PC-3 (cell line): ENCODE measurements at regions not wholly inside any gene's neighbourhood (a gene's known extent, or its start where the extent isn't known, plus 50 kb on each side); places are given as distances from the start of the nearest gene placed in this dataset.

Source experiments
- ATAC-seq: fragments of 200-7000 bp; cut with Tn5 transposase; 2 replicates; pipeline ENCODE4 v1.9.1; 2020; ENCODE audit warnings: mild to moderate bottlenecking, moderate library complexity
- BruUV-seq: library from RNA; stranded (reverse); fragments of 400-500 nt; replicated peaks from 2 replicates; lab custom pipeline; 2021; lab: Mats Ljungman, UMichigan
- CTCF ChIA-PET: fragments of 300-600 bp; sonication (Branson Sonifier 250); formaldehyde crosslinking; loops from one replicate; lab custom pipeline; 2022; ENCODE audit warnings: antibody characterized with exemption; lab: Charles Lee
- POLR2A ChIA-PET: fragments of 300-600 bp; sonication (Branson Sonifier 250); formaldehyde crosslinking; loops from one replicate; lab custom pipeline; 2022; ENCODE audit warnings: antibody characterized with exemption; ENCODE audit not compliant: unreplicated experiment; lab: Charles Lee
- DNase-seq: peaks from one replicate; pipeline ENCODE4 v3.0.0-alpha.2; 2015
- H2AFZ ChIP-seq: fragments of 300-600 bp; sonication (generic); 2 replicates; pipeline ENCODE4 v1.6.0; 2016; ENCODE audit warnings: antibody characterized with exemption, low read length
- H3F3A ChIP-seq: fragments of 300-600 bp; sonication (generic); one replicate; pipeline ENCODE4 v1.6.0; 2017; ENCODE audit warnings: antibody characterized with exemption, low read length, control low read depth, mild to moderate bottlenecking; ENCODE audit not compliant: unreplicated experiment
- H3K27ac ChIP-seq: fragments of 300-600 bp; sonication (generic); 2 replicates; pipeline ENCODE4 v1.5.1; 2016; ENCODE audit warnings: mild to moderate bottlenecking, low read length
- H3K27me3 ChIP-seq: fragments of 300-600 bp; sonication (generic); 2 replicates; pipeline ENCODE4 v1.6.1; 2016; ENCODE audit warnings: low read length, mixed read lengths
- H3K36me3 ChIP-seq: fragments of 300-600 bp; sonication (generic); 2 replicates; pipeline ENCODE4 v1.6.1; 2016; ENCODE audit warnings: low read depth, mixed run types, low read length, mixed read lengths
- H3K4me1 ChIP-seq: fragments of 300-600 bp; sonication (generic); 2 replicates; pipeline ENCODE4 v1.5.1; 2016; ENCODE audit warnings: low read length; ENCODE audit not compliant: insufficient read depth
- H3K4me2 ChIP-seq: fragments of 300-600 bp; sonication (generic); 2 replicates; pipeline ENCODE4 v1.6.0; 2016; ENCODE audit warnings: low read length
- H3K4me3 ChIP-seq: fragments of 300-600 bp; sonication (generic); 2 replicates; pipeline ENCODE4 v1.5.1; 2016; ENCODE audit warnings: mild to moderate bottlenecking, low read length, mixed read lengths
- H3K79me2 ChIP-seq: fragments of 300-600 bp; sonication (generic); 2 replicates; pipeline ENCODE4 v1.6.1; 2017; ENCODE audit warnings: low read length, mixed read lengths
- H3K9ac ChIP-seq: fragments of 300-600 bp; sonication (generic); 2 replicates; pipeline ENCODE4 v1.6.0; 2016; ENCODE audit warnings: mild to moderate bottlenecking, low read length
- H3K9me2 ChIP-seq: fragments of 300-600 bp; sonication (generic); replicated peaks from 2 replicates; pipeline ENCODE4 v1.6.1; 2016; ENCODE audit warnings: mixed run types, low read length, mixed read lengths
- H3K9me3 ChIP-seq: fragments of 300-600 bp; sonication (generic); 2 replicates; pipeline ENCODE4 v1.6.1; 2016; ENCODE audit warnings: low read length, mixed read lengths
- H4K20me1 ChIP-seq: fragments of 300-600 bp; sonication (generic); 2 replicates; pipeline ENCODE4 v1.6.1; 2016; ENCODE audit warnings: low read length, mixed read lengths
- EZH2 ChIP-seq: fragments of 300-600 bp; sonication (generic); IDR thresholded peaks from one replicate; pipeline ENCODE4 v1.6.1; 2017; ENCODE audit warnings: antibody characterized with exemption, mild to moderate bottlenecking, low read length; ENCODE audit not compliant: unreplicated experiment
- EZH2phosphoT487 ChIP-seq: fragments of 300-600 bp; sonication (generic); IDR thresholded peaks from 2 replicates; pipeline ENCODE4 v1.6.1; 2018; ENCODE audit warnings: mild to moderate bottlenecking, antibody characterized with exemption, low read length, borderline replicate concordance
- intact Hi-C: fragments of 100-400 bp; cut with micrococcal nuclease; formaldehyde crosslinking; loops from 2 replicates; pipeline ENCODE4 v1.9.0; 2023
- TF ChIP-seq, protein P1 (sequence below): fragments of 300-600 bp; sonication (generic); conservative IDR thresholded peaks from 2 replicates; pipeline ENCODE4 v1.5.1; 2017; ENCODE audit warnings: antibody characterized with exemption, low read depth, mild to moderate bottlenecking, low read length

DNA sequence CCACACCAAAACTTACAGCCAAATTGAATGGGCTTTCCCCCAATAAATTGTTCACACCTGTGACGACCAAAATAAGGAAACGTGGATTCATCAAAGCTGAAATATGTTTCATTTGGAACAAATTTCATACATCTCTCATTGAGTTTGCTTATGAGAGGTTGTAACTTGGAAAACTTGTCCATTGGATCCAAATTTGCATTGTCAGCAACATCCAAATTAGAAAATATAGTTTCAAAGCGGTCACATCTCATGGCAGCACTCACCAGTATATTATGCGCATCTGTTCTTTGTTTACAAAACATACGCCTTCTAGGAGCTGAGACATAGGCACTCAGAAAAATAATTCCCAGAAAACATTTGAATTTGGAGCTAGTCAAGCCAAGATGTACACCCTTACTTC lies 1028.2 kb upstream of the USP15 start:
- TF ChIP-seq EZH2phosphoT487 (no peak), EZH2 (no peak)
- TF ChIP-seq, protein P1, sequence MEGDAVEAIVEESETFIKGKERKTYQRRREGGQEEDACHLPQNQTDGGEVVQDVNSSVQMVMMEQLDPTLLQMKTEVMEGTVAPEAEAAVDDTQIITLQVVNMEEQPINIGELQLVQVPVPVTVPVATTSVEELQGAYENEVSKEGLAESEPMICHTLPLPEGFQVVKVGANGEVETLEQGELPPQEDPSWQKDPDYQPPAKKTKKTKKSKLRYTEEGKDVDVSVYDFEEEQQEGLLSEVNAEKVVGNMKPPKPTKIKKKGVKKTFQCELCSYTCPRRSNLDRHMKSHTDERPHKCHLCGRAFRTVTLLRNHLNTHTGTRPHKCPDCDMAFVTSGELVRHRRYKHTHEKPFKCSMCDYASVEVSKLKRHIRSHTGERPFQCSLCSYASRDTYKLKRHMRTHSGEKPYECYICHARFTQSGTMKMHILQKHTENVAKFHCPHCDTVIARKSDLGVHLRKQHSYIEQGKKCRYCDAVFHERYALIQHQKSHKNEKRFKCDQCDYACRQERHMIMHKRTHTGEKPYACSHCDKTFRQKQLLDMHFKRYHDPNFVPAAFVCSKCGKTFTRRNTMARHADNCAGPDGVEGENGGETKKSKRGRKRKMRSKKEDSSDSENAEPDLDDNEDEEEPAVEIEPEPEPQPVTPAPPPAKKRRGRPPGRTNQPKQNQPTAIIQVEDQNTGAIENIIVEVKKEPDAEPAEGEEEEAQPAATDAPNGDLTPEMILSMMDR = no peak
- H2AFZ ChIP-seq = no peak overlapping the region
- H4K20me1 ChIP-seq = no peaks in the 10 kb centered on the region
- DNase-seq (no peak), ATAC-seq (no peak)
- no peaks in the 10 kb centered on the region for H3K36me3 ChIP-seq
- no peaks in the 10 kb centered on the region for H3K9me3 ChIP-seq
- CTCF ChIA-PET = no interaction called here
- H3K9me2 ChIP-seq = no peaks in the 10 kb centered on the region
- BruUV-seq = no TSS peak
- H3K9ac ChIP-seq = no peak overlapping the region
- no peak overlapping the region for H3K4me3 ChIP-seq
- no peak overlapping the region for H3K27ac ChIP-seq
- POLR2A ChIA-PET = no interaction called here
- intact Hi-C loops = no loop called here
- H3K79me2 ChIP-seq = no peaks in the 10 kb centered on the region
- H3K4me2 ChIP-seq = no peak overlapping the region
- H3K27me3 ChIP-seq = no peaks in the 10 kb centered on the region
- no peaks in the 10 kb centered on the region for H3K4me1 ChIP-seq
- H3F3A ChIP-seq = no peaks in the 10 kb centered on the region

DNA sequence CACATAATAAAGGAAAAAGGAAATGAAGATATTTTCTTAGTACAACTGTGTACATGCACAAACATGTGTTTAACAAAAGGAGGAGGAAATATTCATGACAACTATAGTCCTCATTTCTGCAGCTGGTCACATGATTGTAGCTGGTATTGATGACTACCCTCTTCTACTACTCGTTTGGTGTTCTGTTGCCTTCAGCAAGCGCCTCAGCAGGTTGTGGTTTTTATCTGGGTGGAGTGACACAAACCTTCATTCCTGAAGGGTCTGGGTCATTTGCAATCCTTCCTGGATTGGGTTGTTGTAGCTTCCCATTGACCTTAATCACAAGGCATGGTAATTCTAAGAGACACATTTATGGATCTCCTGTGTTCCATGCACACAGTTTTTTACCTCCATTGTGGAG lies 1009.9 kb upstream of the USP15 start:
- Histone ChIP-seq H3K9me2 (no peaks in the 10 kb centered on the region), H3K4me1 (no peaks in the 10 kb centered on the region), H3K79me2 (no peaks in the 10 kb centered on the region), H2AFZ (no peak overlapping the region), H3K4me2 (no peak overlapping the region), H3F3A (no peaks in the 10 kb centered on the region), H3K27me3 (no peaks in the 10 kb centered on the region), H3K36me3 (no peaks in the 10 kb centered on the region), H3K9ac (no peak overlapping the region), H3K9me3 (no peaks in the 10 kb centered on the region), H4K20me1 (no peaks in the 10 kb centered on the region), H3K27ac (no peak overlapping the region), H3K4me3 (no peak overlapping the region)
- DNase-seq = peak; percentile 13
- ATAC-seq = no peak
- TF ChIP-seq EZH2phosphoT487 (no peak), EZH2 (no peak)
- TF ChIP-seq, protein P1 = no peak
- intact Hi-C loops = no loop called here
- POLR2A ChIA-PET = no interaction called here
- CTCF ChIA-PET = no interaction called here
- no TSS peak for BruUV-seq

DNA sequence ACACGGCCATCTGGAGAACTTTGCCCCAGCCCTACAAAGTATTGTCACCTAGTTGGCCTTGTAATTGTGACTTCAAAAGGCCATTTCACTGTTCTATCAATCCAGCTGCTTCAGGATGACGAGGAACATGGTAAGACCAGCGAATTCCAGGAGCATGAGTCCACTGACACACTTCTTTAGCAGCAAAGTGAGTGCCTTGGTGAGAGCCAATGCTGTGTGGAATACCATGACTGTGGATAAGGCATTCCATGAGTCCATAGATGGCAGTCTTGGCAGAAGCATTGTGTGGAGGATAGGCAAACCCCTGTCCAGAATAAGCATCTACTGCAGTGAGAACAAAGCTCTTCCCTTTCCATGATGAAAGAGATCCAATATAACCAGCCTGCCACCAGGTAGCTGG lies 1009.1 kb upstream of the USP15 start:
- no peaks in the 10 kb centered on the region for H3K36me3 ChIP-seq
- CTCF ChIA-PET = no interaction called here
- H3K27me3 ChIP-seq = no peaks in the 10 kb centered on the region
- H3K9me2 ChIP-seq = no peaks in the 10 kb centered on the region
- H3K4me1 ChIP-seq = no peaks in the 10 kb centered on the region
- ATAC-seq (no peak), DNase-seq (no peak)
- H3K9ac ChIP-seq = no peak overlapping the region
- H2AFZ ChIP-seq = no peak overlapping the region
- no TSS peak for BruUV-seq
- no peaks in the 10 kb centered on the region for H3K9me3 ChIP-seq
- H3F3A ChIP-seq = no peaks in the 10 kb centered on the region
- no peak overlapping the region for H3K4me2 ChIP-seq
- TF ChIP-seq EZH2 (no peak), EZH2phosphoT487 (no peak)
- TF ChIP-seq, protein P1 = no peak
- H3K79me2 ChIP-seq = no peaks in the 10 kb centered on the region
- H3K27ac ChIP-seq = no peak overlapping the region
- no peaks in the 10 kb centered on the region for H4K20me1 ChIP-seq
- intact Hi-C loops = no loop called here
- H3K4me3 ChIP-seq = no peak overlapping the region
- POLR2A ChIA-PET = no interaction called here
